ENCODE measurements at regions not wholly inside any gene's neighbourhood (a gene's known extent, or its start where the extent isn't known, plus 50 kb on each side); places are given as distances from the start of the nearest gene placed in this dataset.

DNA sequence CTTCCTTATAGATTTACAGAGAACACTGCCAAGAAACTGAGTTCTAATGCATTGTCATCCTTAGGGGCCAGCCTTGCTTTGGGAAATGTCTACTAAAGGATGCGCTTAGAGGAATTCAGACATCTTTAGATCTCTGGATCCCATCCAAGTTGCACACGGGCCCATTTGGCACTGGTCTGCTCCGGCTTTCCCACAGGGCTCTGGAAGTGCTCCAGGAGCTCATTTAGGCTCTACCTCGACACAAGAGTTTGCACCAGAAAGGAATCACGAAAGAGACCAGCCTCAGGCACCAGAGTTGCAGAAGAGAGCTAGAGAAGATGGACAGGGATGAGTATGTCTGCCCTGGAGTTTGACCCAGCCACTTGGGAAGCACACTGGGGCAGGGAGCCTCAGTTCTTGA, 150.1 kb upstream of the TMEM72 start:
- no peak overlapping the region for H3K4me3 Mint-ChIP-seq
- DNase-seq: no peak
- no peaks in the 10 kb centered on the region for H3K4me1 Mint-ChIP-seq
- ATAC-seq (ENCODE audit: low read depth): no peak
- POLR2A ChIA-PET: no interaction called here
- H3K36me3 Mint-ChIP-seq (ENCODE audit: low read depth): no peaks in the 10 kb centered on the region
- no peaks in the 10 kb centered on the region for H3K27me3 Mint-ChIP-seq
- no peak overlapping the region for H3K27ac Mint-ChIP-seq
- no peak for TF ChIP-seq CTCF (IDR thresholded peaks at IDR 0.05)
- intact Hi-C loops (cut with micrococcal nuclease): no loop called here
- CTCF ChIA-PET: no interaction called here
- no peaks in the 10 kb centered on the region for H3K9me3 Mint-ChIP-seq

- H3K36me3 Mint-ChIP-seq (ENCODE audit: low read depth): no peaks in the 10 kb centered on the region
- H3K27me3 Mint-ChIP-seq: no peaks in the 10 kb centered on the region
- CTCF ChIA-PET: no interaction called here
- DNase-seq (no peak), ATAC-seq (ENCODE audit: low read depth) (no peak)
- H3K9me3 Mint-ChIP-seq: no peaks in the 10 kb centered on the region
- H3K4me3 Mint-ChIP-seq: no peak overlapping the region
- no peaks in the 10 kb centered on the region for H3K4me1 Mint-ChIP-seq
- POLR2A ChIA-PET: no interaction called here
- intact Hi-C loops (cut with micrococcal nuclease): no loop called here
- no peak for TF ChIP-seq CTCF (IDR thresholded peaks at IDR 0.05)
- no peak overlapping the region for H3K27ac Mint-ChIP-seq
Observed at GRCh38 chr10:44763331-44763730, 147.8 kb upstream of the TMEM72 start.

GRCh38 chr10:44765299-44765698, 145.8 kb upstream of the TMEM72 start:
- Mint-ChIP-seq H3K4me3 (no peak overlapping the region), H3K36me3 (ENCODE audit: low read depth) (no peaks in the 10 kb centered on the region), H3K27ac (no peak overlapping the region), H3K27me3 (no peaks in the 10 kb centered on the region), H3K9me3 (no peaks in the 10 kb centered on the region), H3K4me1 (no peaks in the 10 kb centered on the region)
- ChIA-PET POLR2A (no interaction called here), CTCF (no interaction called here)
- intact Hi-C loops (cut with micrococcal nuclease): no loop called here
- DNase-seq (no peak), ATAC-seq (ENCODE audit: low read depth) (no peak)
- TF ChIP-seq CTCF (IDR thresholded peaks at IDR 0.05): no peak

GRCh38 chr10:44766631-44767030, 144.5 kb upstream of the TMEM72 start:
- ATAC-seq (ENCODE audit: low read depth) (no peak), DNase-seq (no peak)
- H3K27me3 Mint-ChIP-seq: no peaks in the 10 kb centered on the region
- POLR2A ChIA-PET: no interaction called here
- H3K36me3 Mint-ChIP-seq (ENCODE audit: low read depth): no peaks in the 10 kb centered on the region
- no peaks in the 10 kb centered on the region for H3K4me1 Mint-ChIP-seq
- CTCF ChIA-PET: no interaction called here
- no peak overlapping the region for H3K4me3 Mint-ChIP-seq
- no peaks in the 10 kb centered on the region for H3K9me3 Mint-ChIP-seq
- no peak overlapping the region for H3K27ac Mint-ChIP-seq
- TF ChIP-seq CTCF (IDR thresholded peaks at IDR 0.05): no peak
- intact Hi-C loops (cut with micrococcal nuclease): no loop called here

GRCh38 chr10:44769450-44769849, 141.7 kb upstream of the TMEM72 start:
- peaks cover 3% of the 10 kb centered on the region for H3K27me3 Mint-ChIP-seq
- POLR2A ChIA-PET: no interaction called here
- H3K4me3 Mint-ChIP-seq: no peak overlapping the region
- no peaks in the 10 kb centered on the region for H3K9me3 Mint-ChIP-seq
- no peak for ATAC-seq (ENCODE audit: low read depth)
- H3K36me3 Mint-ChIP-seq (ENCODE audit: low read depth): no peaks in the 10 kb centered on the region
- no peak for DNase-seq
- intact Hi-C loops (cut with micrococcal nuclease): no loop called here
- CTCF ChIA-PET: no interaction called here
- H3K27ac Mint-ChIP-seq: no peak overlapping the region
- no peak for TF ChIP-seq CTCF (IDR thresholded peaks at IDR 0.05)
- H3K4me1 Mint-ChIP-seq: no peaks in the 10 kb centered on the region

Measured in activated B cell treated with CpG ODN at 0.5 μM for 24 hours (primary cell).